IPS-15b (cell line): ENCODE measurements at regions not wholly inside any gene's neighbourhood (a gene's known extent, or its start where the extent isn't known, plus 50 kb on each side); places are given as distances from the start of the nearest gene placed in this dataset.
"Not testable (repeated sequence)": the region's sequence is repeated elsewhere in the genome, so short reads cannot be mapped to it uniquely, and the experiment has no call there.

Source experiments
- H3K27me3 ChIP-seq: one replicate; pipeline ENCODE4 v1.6.1; 2013; ENCODE audit warnings: low read length; ENCODE audit not compliant: control insufficient read depth, insufficient read depth
- H3K36me3 ChIP-seq: one replicate; pipeline ENCODE4 v1.6.1; 2013; ENCODE audit warnings: low read length; ENCODE audit not compliant: control insufficient read depth, insufficient read depth
- H3K4me1 ChIP-seq: one replicate; pipeline ENCODE4 v1.6.1; 2013; ENCODE audit warnings: mild to moderate bottlenecking, low read length; ENCODE audit not compliant: control insufficient read depth, insufficient read depth
- H3K4me3 ChIP-seq: one replicate; pipeline ENCODE4 v1.5.1; 2013; ENCODE audit warnings: low read depth, low read length
- H3K9ac ChIP-seq: one replicate; pipeline ENCODE4 v1.6.1; 2013; ENCODE audit warnings: low read depth, mild to moderate bottlenecking, low read length
- H3K9me3 ChIP-seq: one replicate; pipeline ENCODE4 v1.6.1; 2013; ENCODE audit warnings: mild to moderate bottlenecking, low read length; ENCODE audit not compliant: control insufficient read depth, insufficient read depth

DNA sequence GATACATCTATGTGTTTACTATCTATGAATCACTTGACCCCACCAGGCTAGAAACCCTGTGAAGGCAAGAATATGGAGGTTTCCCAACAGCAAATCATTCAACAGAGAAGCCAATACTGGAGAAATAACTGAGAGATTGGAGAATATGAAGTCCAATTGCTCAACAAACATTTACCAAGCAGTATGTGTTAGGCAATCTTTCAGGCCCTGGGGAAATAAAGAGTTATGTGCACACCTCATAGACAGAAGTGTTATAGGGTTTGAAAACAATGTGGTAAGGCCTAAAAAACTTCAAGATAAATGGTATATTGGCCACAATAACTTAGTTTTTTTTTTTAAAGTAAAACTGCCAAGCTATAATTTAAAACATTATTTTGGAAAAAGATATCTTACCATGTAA, 1245.8 kb downstream of the CDH11 start:
- H3K9me3 ChIP-seq, result no peaks in the 10 kb centered on the region
- H3K4me3 ChIP-seq, result no peak overlapping the region
- H3K4me1 ChIP-seq, result no peaks in the 10 kb centered on the region
- no peaks in the 10 kb centered on the region for H3K36me3 ChIP-seq
- H3K27me3 ChIP-seq, result no peaks in the 10 kb centered on the region
- H3K9ac ChIP-seq, result no peak overlapping the region

DNA sequence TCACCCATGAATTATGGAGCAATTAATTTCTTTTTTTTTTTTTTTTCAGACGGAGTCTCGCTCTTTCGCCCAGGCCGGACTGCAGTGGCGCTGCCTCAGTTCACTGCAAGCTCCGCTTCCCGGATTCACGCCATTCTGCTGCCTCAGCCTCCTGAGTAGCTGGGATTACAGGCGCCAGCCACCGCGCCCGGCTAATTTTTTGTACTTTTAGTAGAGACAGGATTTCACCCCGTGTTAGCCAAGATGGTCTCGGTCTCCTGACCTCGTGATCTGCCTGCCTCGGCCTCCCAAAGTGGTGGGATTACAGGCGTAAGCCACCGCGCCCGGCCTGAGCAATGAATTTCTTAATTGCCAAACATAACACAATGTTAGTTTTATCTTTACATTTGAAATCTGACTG, 1261.2 kb downstream of the CDH11 start:
- not testable (repeated sequence) for H3K4me1 ChIP-seq, H3K4me3 ChIP-seq, H3K27me3 ChIP-seq, H3K9me3 ChIP-seq, H3K9ac ChIP-seq, H3K36me3 ChIP-seq

DNA sequence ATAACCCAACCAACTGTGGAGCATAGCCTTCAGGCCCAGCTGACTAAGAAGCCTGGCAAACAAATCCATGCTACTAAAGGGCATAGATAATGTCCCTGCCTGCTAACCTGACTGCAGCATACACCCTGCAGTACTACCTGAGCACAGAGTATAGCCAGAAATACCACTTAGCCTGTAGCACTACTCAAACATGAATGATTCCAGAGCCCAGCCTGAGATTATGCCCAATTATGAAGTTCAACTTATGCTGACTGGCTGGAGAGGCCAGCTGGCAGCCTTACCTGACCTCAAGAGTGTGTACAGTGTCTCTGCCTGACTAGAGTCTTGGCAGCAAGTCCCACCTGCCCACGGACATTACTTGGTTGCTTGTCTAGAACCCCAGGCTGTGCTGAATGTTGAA, 1265.3 kb downstream of the CDH11 start:
- no peaks in the 10 kb centered on the region for H3K27me3 ChIP-seq
- no peak overlapping the region for H3K9ac ChIP-seq
- no peak overlapping the region for H3K4me3 ChIP-seq
- no peaks in the 10 kb centered on the region for H3K9me3 ChIP-seq
- no peaks in the 10 kb centered on the region for H3K36me3 ChIP-seq
- H3K4me1 ChIP-seq, result no peaks in the 10 kb centered on the region

GRCh38 chr16:63850979-63851378, 1270.9 kb downstream of the CDH11 start:
- H3K4me1 ChIP-seq, result no peaks in the 10 kb centered on the region
- H3K36me3 ChIP-seq, result no peaks in the 10 kb centered on the region
- H3K27me3 ChIP-seq, result no peaks in the 10 kb centered on the region
- H3K9me3 ChIP-seq, result no peaks in the 10 kb centered on the region
- H3K9ac ChIP-seq, result no peak overlapping the region
- no peak overlapping the region for H3K4me3 ChIP-seq

GRCh38 chr16:63841271-63841670, 1280.6 kb downstream of the CDH11 start:
- Histone ChIP-seq H3K4me3 (no peak overlapping the region), H3K9ac (no peak overlapping the region), H3K4me1 (no peaks in the 10 kb centered on the region), H3K27me3 (no peaks in the 10 kb centered on the region), H3K36me3 (no peaks in the 10 kb centered on the region), H3K9me3 (peaks cover 4% of the 10 kb centered on the region)

DNA sequence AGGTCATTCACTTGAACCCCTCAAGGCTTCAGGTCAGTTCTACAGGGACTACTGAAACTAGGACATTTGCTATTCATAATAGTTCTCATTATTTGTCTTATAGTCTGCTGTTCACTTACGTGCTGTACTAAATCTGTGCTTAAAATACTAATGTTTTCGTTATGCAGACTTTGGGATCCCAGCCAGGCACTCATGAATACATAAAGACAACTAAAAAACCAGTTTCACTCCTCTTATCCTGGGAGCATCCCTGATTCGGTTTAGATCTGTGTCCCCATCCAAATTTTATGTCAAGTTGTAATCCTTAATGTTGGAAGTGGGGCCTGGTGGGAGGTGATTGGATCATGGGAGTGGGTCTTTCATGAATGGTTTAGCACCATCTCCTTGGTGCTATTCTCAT, 1291.8 kb downstream of the CDH11 start:
- H3K9ac ChIP-seq, result no peak overlapping the region
- H3K4me1 ChIP-seq, result no peaks in the 10 kb centered on the region
- no peak overlapping the region for H3K4me3 ChIP-seq
- H3K36me3 ChIP-seq, result no peaks in the 10 kb centered on the region
- H3K9me3 ChIP-seq, result no peaks in the 10 kb centered on the region
- no peaks in the 10 kb centered on the region for H3K27me3 ChIP-seq

- H3K4me1 ChIP-seq, result no peaks in the 10 kb centered on the region
- H3K36me3 ChIP-seq, result no peaks in the 10 kb centered on the region
- H3K9ac ChIP-seq, result no peak overlapping the region
- no peak overlapping the region for H3K4me3 ChIP-seq
- no peaks in the 10 kb centered on the region for H3K27me3 ChIP-seq
- H3K9me3 ChIP-seq, result no peaks in the 10 kb centered on the region
Measured at GRCh38 chr16:63822818-63823217, 1299.0 kb downstream of the CDH11 start.

- no peaks in the 10 kb centered on the region for H3K27me3 ChIP-seq
- H3K36me3 ChIP-seq, result no peaks in the 10 kb centered on the region
- H3K4me1 ChIP-seq, result peaks cover 3% of the 10 kb centered on the region
- H3K9me3 ChIP-seq, result no peaks in the 10 kb centered on the region
- no peak overlapping the region for H3K4me3 ChIP-seq
- H3K9ac ChIP-seq, result no peak overlapping the region
Measured at GRCh38 chr16:63816276-63816675, 1305.6 kb downstream of the CDH11 start.

DNA sequence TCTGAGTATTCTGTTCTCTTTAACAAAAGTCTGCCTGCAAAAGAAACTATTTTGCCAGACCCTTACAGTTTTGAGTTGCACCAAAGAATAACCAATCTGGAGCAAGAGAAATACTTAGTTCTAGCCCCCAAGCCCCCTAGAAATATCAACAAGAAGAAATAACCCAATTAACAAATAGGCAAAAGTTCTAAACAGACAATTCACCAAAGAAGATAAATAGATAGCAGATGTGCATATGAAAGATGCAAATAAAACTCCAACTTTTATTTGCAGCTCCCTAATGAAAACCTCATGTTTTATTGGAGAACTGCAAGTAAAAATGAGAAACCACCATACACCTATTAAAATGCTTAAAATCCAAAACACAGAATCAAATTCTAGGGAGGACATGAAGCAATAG, 1308.0 kb downstream of the CDH11 start:
- Histone ChIP-seq H3K9ac (no peak overlapping the region), H3K36me3 (no peaks in the 10 kb centered on the region), H3K27me3 (no peaks in the 10 kb centered on the region), H3K4me1 (peaks cover 3% of the 10 kb centered on the region), H3K4me3 (no peak overlapping the region), H3K9me3 (no peaks in the 10 kb centered on the region)

DNA sequence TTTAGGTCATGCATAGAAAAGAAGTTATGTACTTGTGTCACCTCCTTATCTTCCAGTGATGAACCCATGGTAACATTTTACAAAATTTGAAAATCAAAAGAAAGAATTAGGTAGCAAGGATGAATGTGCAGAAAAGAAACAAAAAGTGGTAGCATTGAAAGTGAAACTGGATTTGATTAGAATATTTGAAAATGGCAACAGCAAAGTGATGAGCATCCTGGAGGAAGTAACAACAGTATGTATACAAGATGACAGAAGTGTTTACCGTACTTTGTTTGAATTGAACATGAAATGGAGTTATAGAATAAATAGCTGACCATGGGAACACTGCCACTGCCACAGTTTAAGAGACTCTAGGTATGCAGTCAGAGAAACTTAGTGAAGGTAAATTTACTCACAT, 1313.1 kb downstream of the CDH11 start:
- Histone ChIP-seq H3K4me3 (no peak overlapping the region), H3K27me3 (no peaks in the 10 kb centered on the region), H3K9ac (no peak overlapping the region), H3K9me3 (no peaks in the 10 kb centered on the region), H3K4me1 (peaks cover 3% of the 10 kb centered on the region), H3K36me3 (no peaks in the 10 kb centered on the region)

GRCh38 chr16:63806794-63807506, 1314.9 kb downstream of the CDH11 start:
- H3K9me3 ChIP-seq, result no peaks in the 10 kb centered on the region
- no peaks in the 10 kb centered on the region for H3K27me3 ChIP-seq
- H3K4me1 ChIP-seq, result no peaks in the 10 kb centered on the region
- no peak overlapping the region for H3K9ac ChIP-seq
- H3K4me3 ChIP-seq, result no peak overlapping the region
- no peaks in the 10 kb centered on the region for H3K36me3 ChIP-seq

GRCh38 chr16:63804126-63804525, 1317.7 kb downstream of the CDH11 start:
- no peaks in the 10 kb centered on the region for H3K4me1 ChIP-seq
- H3K9ac ChIP-seq, result no peak overlapping the region
- H3K9me3 ChIP-seq, result no peaks in the 10 kb centered on the region
- H3K27me3 ChIP-seq, result no peaks in the 10 kb centered on the region
- no peak overlapping the region for H3K4me3 ChIP-seq
- no peaks in the 10 kb centered on the region for H3K36me3 ChIP-seq
